HG03159 (cell line): ENCODE measurements at regions not wholly inside any gene's neighbourhood (a gene's known extent, or its start where the extent isn't known, plus 50 kb on each side); places are given as distances from the start of the nearest gene placed in this dataset.
"Not testable (repeated sequence)": the region's sequence is repeated elsewhere in the genome, so short reads cannot be mapped to it uniquely, and the experiment has no call there.

Source experiments
- ATAC-seq: cut with Tn5 transposase; IDR thresholded peaks from one replicate; pipeline ENCODE4 v1.9.1; 2021; ENCODE audit warnings: mild to moderate bottlenecking, moderate library complexity; ENCODE audit not compliant: unreplicated experiment

GRCh38 chr9:31146485-31147166, 1237.8 kb upstream of the ACO1 start:
- no peak for ATAC-seq

GRCh38 chr9:31153250-31153840, 1231.1 kb upstream of the ACO1 start:
- no peak for ATAC-seq

- no peak for ATAC-seq
Observed at GRCh38 chr9:31166516-31166915, 1217.9 kb upstream of the ACO1 start.

- ATAC-seq = no peak
Observed at GRCh38 chr9:31168161-31168560, 1216.3 kb upstream of the ACO1 start.

GRCh38 chr9:31174681-31175080, 1209.8 kb upstream of the ACO1 start:
- no peak for ATAC-seq

GRCh38 chr9:31183866-31184265, 1200.6 kb upstream of the ACO1 start:
- ATAC-seq = no peak

GRCh38 chr9:31185831-31186230, 1198.6 kb upstream of the ACO1 start:
- ATAC-seq = no peak

GRCh38 chr9:31188496-31188895, 1195.9 kb upstream of the ACO1 start:
- ATAC-seq = no peak

GRCh38 chr9:31210978-31211570, 1173.4 kb upstream of the ACO1 start:
- no peak for ATAC-seq

GRCh38 chr9:31229976-31230375, 1154.5 kb upstream of the ACO1 start:
- ATAC-seq = not testable (repeated sequence)

- no peak for ATAC-seq
Observed at GRCh38 chr9:31232485-31232884, 1152.0 kb upstream of the ACO1 start.

- ATAC-seq = no peak
Observed at GRCh38 chr9:31236344-31236743, 1148.1 kb upstream of the ACO1 start.

GRCh38 chr9:31243386-31243785, 1141.1 kb upstream of the ACO1 start:
- ATAC-seq = no peak

- ATAC-seq = no peak
Observed at GRCh38 chr9:31248156-31248555, 1136.3 kb upstream of the ACO1 start.

- ATAC-seq = no peak
Observed at GRCh38 chr9:31251386-31251785, 1133.1 kb upstream of the ACO1 start.

GRCh38 chr9:31253800-31254762, 1130.4 kb upstream of the ACO1 start:
- no peak for ATAC-seq

GRCh38 chr9:31255211-31255610, 1129.2 kb upstream of the ACO1 start:
- ATAC-seq = no peak

- ATAC-seq = no peak
Observed at GRCh38 chr9:31259824-31260223, 1124.6 kb upstream of the ACO1 start.

- no peak for ATAC-seq
Observed at GRCh38 chr9:31272456-31273295, 1111.8 kb upstream of the ACO1 start.

GRCh38 chr9:31275419-31275818, 1109.0 kb upstream of the ACO1 start:
- ATAC-seq = no peak
